H9 (cell line): ENCODE measurements at regions not wholly inside any gene's neighbourhood (a gene's known extent, or its start where the extent isn't known, plus 50 kb on each side); places are given as distances from the start of the nearest gene placed in this dataset.

Source experiments
- DNase-seq: peaks from one replicate; pipeline ENCODE4 v3.0.0-alpha.2; 2017
- H2AFZ ChIP-seq: one replicate; pipeline ENCODE4 v1.6.1; 2013; ENCODE audit warnings: mild to moderate bottlenecking, low read length, control low read depth, moderate library complexity
- H2AK5ac ChIP-seq: 2 replicates; pipeline ENCODE4 v1.6.1; 2013; ENCODE audit warnings: low read length, control low read depth, mixed read lengths; ENCODE audit not compliant: insufficient read length
- H2BK120ac ChIP-seq: one replicate; pipeline ENCODE4 v1.6.1; 2013; ENCODE audit warnings: low read depth, mild to moderate bottlenecking, low read length, control low read depth, inconsistent platforms; ENCODE audit not compliant: poor library complexity, severe bottlenecking
- H2BK12ac ChIP-seq: 2 replicates; pipeline ENCODE4 v1.6.1; 2013; ENCODE audit warnings: low read length, control low read depth, mixed read lengths, low read depth; ENCODE audit not compliant: insufficient read length
- H2BK15ac ChIP-seq: 2 replicates; pipeline ENCODE4 v1.6.1; 2013; ENCODE audit warnings: low read depth, low read length, control low read depth
- H2BK20ac ChIP-seq: one replicate; pipeline ENCODE4 v1.6.1; 2013; ENCODE audit warnings: low read depth, mild to moderate bottlenecking, low read length, control low read depth, inconsistent platforms; ENCODE audit not compliant: poor library complexity, severe bottlenecking
- H2BK5ac ChIP-seq: 2 replicates; pipeline ENCODE4 v1.6.1; 2013; ENCODE audit warnings: low read length, control low read depth, mixed read lengths; ENCODE audit not compliant: insufficient read length
- H3K14ac ChIP-seq: 2 replicates; pipeline ENCODE4 v1.6.1; 2013; ENCODE audit warnings: low read length, control low read depth; ENCODE audit not compliant: insufficient read depth
- H3K18ac ChIP-seq: 2 replicates; pipeline ENCODE4 v1.6.1; 2013; ENCODE audit warnings: low read depth, mild to moderate bottlenecking, mixed read lengths, low read length, control low read depth; ENCODE audit not compliant: insufficient read length
- H3K23ac ChIP-seq: 2 replicates; pipeline ENCODE4 v1.6.1; 2013; ENCODE audit warnings: low read length, control low read depth, mixed read lengths, low read depth; ENCODE audit not compliant: insufficient read length
- H3K23me2 ChIP-seq: 2 replicates; pipeline ENCODE4 v1.6.1; 2013; ENCODE audit warnings: low read depth, mild to moderate bottlenecking, mixed read lengths, low read length, control low read depth; ENCODE audit not compliant: insufficient read length, poor library complexity, severe bottlenecking
- H3K27ac ChIP-seq: 2 replicates; pipeline ENCODE4 v1.5.1; 2013; ENCODE audit warnings: low read length, control low read depth, mixed read lengths, low read depth; ENCODE audit not compliant: insufficient read length
- H3K27me3 ChIP-seq: 2 replicates; pipeline ENCODE4 v1.6.1; 2013; ENCODE audit warnings: low read length, control low read depth, inconsistent platforms; ENCODE audit not compliant: insufficient read depth
- H3K4ac ChIP-seq: 2 replicates; pipeline ENCODE4 v1.6.1; 2013; ENCODE audit warnings: low read depth, mild to moderate bottlenecking, control low read depth, inconsistent platforms, low read length, moderate library complexity
- H3K4me1 ChIP-seq: 2 replicates; pipeline ENCODE4 v1.6.1; 2013; ENCODE audit warnings: low read length, control low read depth, inconsistent platforms; ENCODE audit not compliant: insufficient read depth
- H3K4me2 ChIP-seq: 2 replicates; pipeline ENCODE4 v1.6.1; 2013; ENCODE audit warnings: low read length, control low read depth, mixed read lengths; ENCODE audit not compliant: insufficient read length, insufficient read depth
- H3K56ac ChIP-seq: 2 replicates; pipeline ENCODE4 v1.6.1; 2013; ENCODE audit warnings: low read depth, mild to moderate bottlenecking, mixed read lengths, low read length, control low read depth; ENCODE audit not compliant: insufficient read length
- H3K79me1 ChIP-seq: 2 replicates; pipeline ENCODE4 v1.6.1; 2013; ENCODE audit warnings: low read depth, mild to moderate bottlenecking, moderate library complexity, low read length, control low read depth, inconsistent platforms; ENCODE audit not compliant: insufficient read depth, poor library complexity, severe bottlenecking
- H3K79me2 ChIP-seq: 2 replicates; pipeline ENCODE4 v1.6.1; 2013; ENCODE audit warnings: low read length, control low read depth, inconsistent platforms; ENCODE audit not compliant: insufficient read depth
- H3K9ac ChIP-seq: 2 replicates; pipeline ENCODE4 v1.6.1; 2013; ENCODE audit warnings: low read length, control low read depth, mixed read lengths; ENCODE audit not compliant: insufficient read length; ENCODE audit errors: extremely low read depth
- H3K9me3 ChIP-seq: one replicate; pipeline ENCODE4 v1.6.1; 2013; ENCODE audit warnings: low read depth, low read length, inconsistent platforms; ENCODE audit not compliant: control insufficient read depth
- H3T11ph ChIP-seq: one replicate; pipeline ENCODE4 v1.6.1; 2013; ENCODE audit warnings: mild to moderate bottlenecking, low read length, control low read depth, inconsistent platforms
- H4K20me1 ChIP-seq: one replicate; pipeline ENCODE4 v1.6.1; 2013; ENCODE audit not compliant: control insufficient read depth, insufficient read length, insufficient read depth
- H4K5ac ChIP-seq: 2 replicates; pipeline ENCODE4 v1.6.1; 2013; ENCODE audit warnings: low read depth, mild to moderate bottlenecking, mixed read lengths, low read length, control low read depth; ENCODE audit not compliant: insufficient read length
- H4K8ac ChIP-seq: replicated peaks from 2 replicates; pipeline ENCODE4 v1.6.1; 2013; ENCODE audit warnings: low read length, control low read depth, mixed read lengths, low read depth; ENCODE audit not compliant: insufficient read length
- H4K91ac ChIP-seq: 2 replicates; pipeline ENCODE4 v1.6.1; 2013; ENCODE audit warnings: low read depth, mild to moderate bottlenecking, moderate library complexity, mixed read lengths, low read length, control low read depth; ENCODE audit not compliant: insufficient read length
- H3K27ac Mint-ChIP-seq, 3 experiments: 2 replicates in 2 of 3; 3 replicates in 1 of 3; pipeline ENCODE4 v1.8.0; 2020 to 2021; ENCODE audit warnings: mixed read lengths in 3 of 3, mild to moderate bottlenecking in 1 of 3, moderate library complexity in 1 of 3
- H3K27me3 Mint-ChIP-seq: 2 replicates; pipeline ENCODE4 v1.8.0; 2021; ENCODE audit warnings: low read depth, mild to moderate bottlenecking, moderate library complexity, mixed read lengths
- H3K36me3 Mint-ChIP-seq, 3 experiments: 2 replicates in 2 of 3; 3 replicates in 1 of 3; pipeline ENCODE4 v1.8.0; 2020 to 2021; ENCODE audit warnings: low read depth in 3 of 3, mixed read lengths in 3 of 3; ENCODE audit not compliant: insufficient read depth in 1 of 3
- H3K4me1 Mint-ChIP-seq, 2 experiments: 2 replicates each; pipeline ENCODE4 v1.8.0; 2020; ENCODE audit warnings: mixed read lengths in 2 of 2
- H3K4me3 Mint-ChIP-seq, 2 experiments: 2 replicates in 1 of 2; 3 replicates in 1 of 2; pipeline ENCODE4 v1.8.0; 2020 to 2021; ENCODE audit warnings: mild to moderate bottlenecking in 2 of 2, mixed read lengths in 2 of 2, moderate library complexity in 1 of 2
- H3K9me3 Mint-ChIP-seq, 2 experiments: 2 replicates in 1 of 2; 3 replicates in 1 of 2; pipeline ENCODE4 v1.8.0; 2020; ENCODE audit warnings: mild to moderate bottlenecking in 2 of 2, mixed read lengths in 2 of 2, moderate library complexity in 1 of 2
- CTCF ChIP-seq: fragments of 200-600 bp; sonication (generic); conservative IDR thresholded peaks from 3 replicates; pipeline ENCODE4 v1.8.0; 2021; ENCODE audit warnings: antibody characterized with exemption, mild to moderate bottlenecking
- WGBS: extraction: QIAGEN DNeasy Blood & Tissue Kit; methylation state at CpG from one replicate; pipeline ENCODE4 v1.1.7; 2013; ENCODE audit warnings: missing lambda C conversion rate, low lambda C conversion rate, mixed read lengths; ENCODE audit not compliant: insufficient read length; ENCODE audit errors: extremely low coverage; 5-methylcytosine and 5-hydroxymethylcytosine counted together

- Histone ChIP-seq H3K23me2 (no peaks in the 10 kb centered on the region), H3K4me1 (no peaks in the 10 kb centered on the region), H3K56ac (no peak overlapping the region), H2BK15ac (no peak overlapping the region), H3K4ac (no peak overlapping the region), H2BK20ac (no peak overlapping the region), H3K14ac (no peak overlapping the region), H4K8ac (no peak overlapping the region), H3K79me1 (no peaks in the 10 kb centered on the region), H4K91ac (no peak overlapping the region), H3K4me2 (no peak overlapping the region), H4K20me1 (no peaks in the 10 kb centered on the region), H3K9me3 (no peaks in the 10 kb centered on the region), H2AK5ac (no peak overlapping the region), H3K27me3 (peaks cover 11% of the 10 kb centered on the region; the same call in 1 of the 2 replicates), H2BK5ac (no peak overlapping the region), H3K18ac (no peak overlapping the region), H3K9ac (no peak overlapping the region), H3K23ac (no peak overlapping the region), H4K5ac (no peak overlapping the region), H3T11ph (no peak overlapping the region), H2BK120ac (no peak overlapping the region), H3K27ac (no peak overlapping the region), H2AFZ (no peak overlapping the region), H3K79me2 (no peaks in the 10 kb centered on the region), H2BK12ac (no peak overlapping the region)
- TF ChIP-seq CTCF: no peak
- Mint-ChIP-seq H3K27ac (no peak overlapping the region), H3K27me3 (peaks cover 97% of the 10 kb centered on the region), H3K4me3 (no peak overlapping the region), H3K9me3 (no peaks in the 10 kb centered on the region; a peak in 1 of 5 replicates), H3K36me3 (no peaks in the 10 kb centered on the region), H3K4me1 (peaks cover 4 to 5% of the 10 kb centered on the region in 2 experiments; a peak in 3 of 4 replicates)
- DNase-seq: no peak
- 100% methylated on average over 1 of the region's 6 CpGs for WGBS
Observed at GRCh38 chr10:100677290-100677945, 68.0 kb upstream of the PAX2 start.
